SK-N-SH (cell line): ENCODE measurements at regions not wholly inside any gene's neighbourhood (a gene's known extent, or its start where the extent isn't known, plus 50 kb on each side); places are given as distances from the start of the nearest gene placed in this dataset.

Source experiments
- CTCF ChIA-PET: fragments of 300-600, 350-600 bp; formaldehyde crosslinking; extraction: SDS; loops from one replicate; lab custom pipeline; 2021; lab: Yijun Ruan, JAX
- POLR2A ChIA-PET: fragments of 350-600 bp; sonication (Branson Sonifier 250); formaldehyde crosslinking; extraction: SDS; loops from one replicate; lab custom pipeline; 2020; ENCODE audit warnings: antibody characterized with exemption, inconsistent platforms; lab: Yijun Ruan, JAX
- DNase-seq: peaks from one replicate; pipeline ENCODE4 v3.0.0; 2012
- H2AFZ ChIP-seq: fragments of 200-600 bp; sonication (generic); 2 replicates; pipeline ENCODE4 v1.8.1; 2016; ENCODE audit warnings: antibody characterized with exemption, mild to moderate bottlenecking, low read depth
- H3F3A ChIP-seq: fragments of 200-600 bp; sonication (generic); replicated peaks from 2 replicates; pipeline ENCODE3; 2016; ENCODE audit warnings: antibody characterized with exemption, mild to moderate bottlenecking; ENCODE audit not compliant: insufficient read depth
- H3K27ac ChIP-seq, 2 experiments: fragments of 200-500 bp in 1 of 2; fragments of 200-600 bp in 1 of 2; sonication (Bioruptor generic) in 1 of 2; sonication (generic), shearing (Covaris generic) in 1 of 2; 2 replicates each; pipeline versions ENCODE4 v1.5.1 to v1.6.1; 2014 to 2016; ENCODE audit warnings: low read depth in 2 of 2, inconsistent platforms in 1 of 2, low read length in 1 of 2, mild to moderate bottlenecking in 1 of 2, mixed read lengths in 1 of 2
- H3K27me3 ChIP-seq: fragments of 200-600 bp; sonication (generic), shearing (Covaris generic); 2 replicates; pipeline ENCODE4 v1.6.1; 2016; ENCODE audit warnings: mixed run types; ENCODE audit not compliant: insufficient read depth
- H3K36me3 ChIP-seq, 2 experiments: fragments of 200-500 bp in 1 of 2; fragments of 200-600 bp in 1 of 2; sonication (Bioruptor generic) in 1 of 2; sonication (generic) in 1 of 2; replicated peaks in 1 of 2; 2 replicates each; pipeline versions ENCODE3 to v1.5.1; 2014 to 2016; ENCODE audit warnings: low read length in 1 of 2, mild to moderate bottlenecking in 1 of 2; ENCODE audit not compliant: insufficient read depth in 2 of 2, control insufficient read depth in 1 of 2
- H3K4me1 ChIP-seq, 2 experiments: fragments of 200-500 bp in 1 of 2; fragments of 200-600 bp in 1 of 2; sonication (Bioruptor generic) in 1 of 2; sonication (generic), shearing (Covaris generic) in 1 of 2; 2 replicates each; pipeline versions ENCODE4 v1.5.1 to v1.6.1; 2014 to 2016; ENCODE audit warnings: low read depth in 1 of 2, low read length in 1 of 2, mixed run types in 1 of 2; ENCODE audit not compliant: insufficient read depth in 2 of 2, control insufficient read depth in 1 of 2
- H3K4me2 ChIP-seq: fragments of 200-600 bp; sonication (generic), shearing (Covaris generic); 2 replicates; pipeline ENCODE4 v1.6.1; 2017; ENCODE audit warnings: mixed run types
- H3K4me3 ChIP-seq, 2 experiments: fragments of 200-500 bp in 1 of 2; fragments of 200-600 bp in 1 of 2; sonication (Bioruptor generic) in 1 of 2; sonication (generic), shearing (Covaris generic) in 1 of 2; 2 replicates each; pipeline versions ENCODE4 v1.5.1 to v1.8.1; 2014 to 2016; ENCODE audit warnings: low read depth in 2 of 2, inconsistent platforms in 1 of 2, low read length in 1 of 2, mild to moderate bottlenecking in 1 of 2, mixed read lengths in 1 of 2, moderate library complexity in 1 of 2
- H3K79me2 ChIP-seq: fragments of 200-600 bp; sonication (generic); 2 replicates; pipeline ENCODE4 v1.8.1; 2017; ENCODE audit warnings: mild to moderate bottlenecking; ENCODE audit not compliant: insufficient read depth
- H3K9ac ChIP-seq: fragments of 200-600 bp; sonication (generic); 2 replicates; pipeline ENCODE4 v1.6.1; 2017; ENCODE audit warnings: mixed run types
- H3K9me2 ChIP-seq: fragments of 200-600 bp; sonication (generic); 2 replicates; pipeline ENCODE4 v1.6.1; 2017; ENCODE audit warnings: mixed run types
- H3K9me3 ChIP-seq: fragments of 200-600 bp; sonication (generic); 2 replicates; pipeline ENCODE4 v1.6.1; 2017; ENCODE audit warnings: mixed run types, mild to moderate bottlenecking, moderate library complexity
- H4K20me1 ChIP-seq: fragments of 200-600 bp; sonication (generic); 2 replicates; pipeline ENCODE4 v1.6.1; 2017; ENCODE audit warnings: mild to moderate bottlenecking, mixed run types; ENCODE audit not compliant: insufficient read depth
- CTCF ChIP-seq: fragments of 200-600 bp; sonication (generic); IDR thresholded peaks from 2 replicates; pipeline ENCODE4 v1.6.1; 2017; ENCODE audit warnings: antibody characterized with exemption, mild to moderate bottlenecking, moderate library complexity
- ELF1 ChIP-seq: IDR thresholded peaks from 2 replicates; pipeline ENCODE4 v1.4.0; 2012
- EP300 ChIP-seq, 2 experiments: IDR thresholded peaks; 2 replicates each; pipeline versions ENCODE4 v1.4.0 to v1.6.1; 2012; ENCODE audit warnings: borderline replicate concordance in 1 of 2, low read depth in 1 of 2, low read length in 1 of 2
- EZH2phosphoT487 ChIP-seq: fragments of 200-600 bp; sonication (generic); IDR thresholded peaks from 2 replicates; pipeline ENCODE4 v1.6.1; 2017; ENCODE audit warnings: low read depth, mixed run types, mild to moderate bottlenecking, antibody characterized with exemption, moderate library complexity, borderline replicate concordance
- FOXJ3 ChIP-seq: sonication (generic); formaldehyde crosslinking; IDR thresholded peaks from 2 replicates; pipeline ENCODE4 v1.5.1; 2020; ENCODE audit warnings: mild to moderate bottlenecking, missing genetic modification reagents
- FOXM1 ChIP-seq: IDR thresholded peaks from 2 replicates; pipeline ENCODE4 v1.4.0; 2012; ENCODE audit warnings: low read depth, mild to moderate bottlenecking
- JUND ChIP-seq: IDR thresholded peaks from 2 replicates; pipeline ENCODE4 v1.4.0; 2012
- MEF2A ChIP-seq: IDR thresholded peaks from 2 replicates; pipeline ENCODE4 v1.4.0; 2012; ENCODE audit warnings: low read depth, borderline replicate concordance
- MXI1 ChIP-seq: IDR thresholded peaks from 2 replicates; pipeline ENCODE4 v1.6.1; 2012; ENCODE audit warnings: mild to moderate bottlenecking, low read depth, low read length, improper control_type of control experiment
- NFIC ChIP-seq: IDR thresholded peaks from 2 replicates; pipeline ENCODE4 v1.4.0; 2012; ENCODE audit warnings: borderline replicate concordance
- POLR2AphosphoS5 ChIP-seq: IDR thresholded peaks from 2 replicates; pipeline ENCODE4 v1.6.1; 2012; ENCODE audit warnings: low read depth, low read length
- RAD21 ChIP-seq: IDR thresholded peaks from 2 replicates; pipeline ENCODE4 v1.6.1; 2012; ENCODE audit warnings: mild to moderate bottlenecking, low read length
- RFX5 ChIP-seq: IDR thresholded peaks from 2 replicates; pipeline ENCODE4 v1.6.1; 2012; ENCODE audit warnings: mild to moderate bottlenecking, improper control_type of control experiment, low read length
- SIN3A ChIP-seq: IDR thresholded peaks from 2 replicates; pipeline ENCODE4 v1.6.1; 2012; ENCODE audit warnings: low read depth, mild to moderate bottlenecking, low read length, moderate library complexity, borderline replicate concordance
- SMC3 ChIP-seq: IDR thresholded peaks from 2 replicates; pipeline ENCODE4 v1.6.1; 2012; ENCODE audit warnings: low read depth, low read length, improper control_type of control experiment
- TAF1 ChIP-seq: IDR thresholded peaks from 2 replicates; pipeline ENCODE4 v1.6.1; 2012; ENCODE audit warnings: low read depth, mild to moderate bottlenecking, low read length, moderate library complexity, borderline replicate concordance
- USF1 ChIP-seq: IDR thresholded peaks from 2 replicates; pipeline ENCODE4 v1.4.0; 2012; ENCODE audit warnings: low read depth, borderline replicate concordance
- YY1 ChIP-seq: IDR thresholded peaks from 2 replicates; pipeline ENCODE4 v1.4.0; 2012; ENCODE audit warnings: low read depth, mild to moderate bottlenecking
- WGBS: methylation state at CpG from one replicate; pipeline ENCODE4 v1.1.6; 2017; ENCODE audit warnings: low lambda C conversion rate; 5-methylcytosine and 5-hydroxymethylcytosine counted together
- TF ChIP-seq, protein P1 (sequence below): fragments of 150-350 bp; IDR thresholded peaks from 2 replicates; pipeline ENCODE4 v1.6.1; 2016; ENCODE audit warnings: mild to moderate bottlenecking, low read depth, low read length
- TF ChIP-seq, protein P2 (sequence below): IDR thresholded peaks from 2 replicates; pipeline ENCODE4 v1.6.1; 2012; ENCODE audit warnings: mild to moderate bottlenecking, low read depth, low read length, moderate library complexity

DNA sequence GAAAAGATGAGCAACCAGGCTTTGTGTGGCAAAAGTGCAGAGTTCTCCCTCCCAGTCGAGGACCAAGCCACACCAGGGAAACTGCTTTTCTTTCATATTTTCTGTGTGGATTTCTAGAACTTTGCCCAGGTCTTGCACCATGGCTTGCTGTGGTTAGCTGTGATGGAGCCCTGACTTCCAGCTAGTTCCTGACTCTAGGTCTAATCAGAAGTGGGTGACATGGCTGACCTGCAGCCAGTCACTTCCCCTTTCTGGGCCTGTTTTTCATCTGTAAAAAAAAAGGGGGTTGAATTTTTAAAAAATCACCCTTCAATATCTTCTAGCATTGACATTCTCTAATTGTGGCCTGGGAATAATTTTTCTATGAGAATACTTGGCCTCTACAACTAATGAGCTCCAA is 491.2 kb upstream of the USP24 start:
- no peaks in the 10 kb centered on the region for H3K79me2 ChIP-seq
- no peaks in the 10 kb centered on the region for H3K27me3 ChIP-seq
- no peaks in the 10 kb centered on the region for H3K9me3 ChIP-seq
- no peak for DNase-seq
- H3K4me3 ChIP-seq = no peak overlapping the region
- H3K27ac ChIP-seq = no peak overlapping the region
- ChIA-PET POLR2A (no interaction called here), CTCF (no interaction called here)
- H3K4me2 ChIP-seq = no peak overlapping the region
- WGBS = 38% methylated on average over 1 of the region's 1 CpG
- no peak overlapping the region for H3K9ac ChIP-seq
- H3K36me3 ChIP-seq = no peaks in the 10 kb centered on the region
- TF ChIP-seq MEF2A (no peak), RAD21 (no peak), USF1 (no peak), CTCF (no peak), NFIC (no peak), FOXJ3 (CRISPR knock-in tag) (no peak), ELF1 (no peak), JUND (no peak), POLR2AphosphoS5 (no peak), TAF1 (no peak), SMC3 (no peak), FOXM1 (no peak), MXI1 (no peak), YY1 (no peak), SIN3A (no peak), EZH2phosphoT487 (no peak), RFX5 (no peak), EP300 (IDR thresholded peaks at IDR 0.05; ENCODE audit: borderline replicate concordance in 1 of 2, low read depth in 1 of 2, low read length in 1 of 2) (no peak)
- TF ChIP-seq, protein P1, sequence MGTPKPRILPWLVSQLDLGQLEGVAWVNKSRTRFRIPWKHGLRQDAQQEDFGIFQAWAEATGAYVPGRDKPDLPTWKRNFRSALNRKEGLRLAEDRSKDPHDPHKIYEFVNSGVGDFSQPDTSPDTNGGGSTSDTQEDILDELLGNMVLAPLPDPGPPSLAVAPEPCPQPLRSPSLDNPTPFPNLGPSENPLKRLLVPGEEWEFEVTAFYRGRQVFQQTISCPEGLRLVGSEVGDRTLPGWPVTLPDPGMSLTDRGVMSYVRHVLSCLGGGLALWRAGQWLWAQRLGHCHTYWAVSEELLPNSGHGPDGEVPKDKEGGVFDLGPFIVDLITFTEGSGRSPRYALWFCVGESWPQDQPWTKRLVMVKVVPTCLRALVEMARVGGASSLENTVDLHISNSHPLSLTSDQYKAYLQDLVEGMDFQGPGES = no peak
- TF ChIP-seq, protein P2, sequence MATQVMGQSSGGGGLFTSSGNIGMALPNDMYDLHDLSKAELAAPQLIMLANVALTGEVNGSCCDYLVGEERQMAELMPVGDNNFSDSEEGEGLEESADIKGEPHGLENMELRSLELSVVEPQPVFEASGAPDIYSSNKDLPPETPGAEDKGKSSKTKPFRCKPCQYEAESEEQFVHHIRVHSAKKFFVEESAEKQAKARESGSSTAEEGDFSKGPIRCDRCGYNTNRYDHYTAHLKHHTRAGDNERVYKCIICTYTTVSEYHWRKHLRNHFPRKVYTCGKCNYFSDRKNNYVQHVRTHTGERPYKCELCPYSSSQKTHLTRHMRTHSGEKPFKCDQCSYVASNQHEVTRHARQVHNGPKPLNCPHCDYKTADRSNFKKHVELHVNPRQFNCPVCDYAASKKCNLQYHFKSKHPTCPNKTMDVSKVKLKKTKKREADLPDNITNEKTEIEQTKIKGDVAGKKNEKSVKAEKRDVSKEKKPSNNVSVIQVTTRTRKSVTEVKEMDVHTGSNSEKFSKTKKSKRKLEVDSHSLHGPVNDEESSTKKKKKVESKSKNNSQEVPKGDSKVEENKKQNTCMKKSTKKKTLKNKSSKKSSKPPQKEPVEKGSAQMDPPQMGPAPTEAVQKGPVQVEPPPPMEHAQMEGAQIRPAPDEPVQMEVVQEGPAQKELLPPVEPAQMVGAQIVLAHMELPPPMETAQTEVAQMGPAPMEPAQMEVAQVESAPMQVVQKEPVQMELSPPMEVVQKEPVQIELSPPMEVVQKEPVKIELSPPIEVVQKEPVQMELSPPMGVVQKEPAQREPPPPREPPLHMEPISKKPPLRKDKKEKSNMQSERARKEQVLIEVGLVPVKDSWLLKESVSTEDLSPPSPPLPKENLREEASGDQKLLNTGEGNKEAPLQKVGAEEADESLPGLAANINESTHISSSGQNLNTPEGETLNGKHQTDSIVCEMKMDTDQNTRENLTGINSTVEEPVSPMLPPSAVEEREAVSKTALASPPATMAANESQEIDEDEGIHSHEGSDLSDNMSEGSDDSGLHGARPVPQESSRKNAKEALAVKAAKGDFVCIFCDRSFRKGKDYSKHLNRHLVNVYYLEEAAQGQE = no peak
- no peaks in the 10 kb centered on the region for H3F3A ChIP-seq
- H2AFZ ChIP-seq = no peak overlapping the region
- H3K9me2 ChIP-seq = no peaks in the 10 kb centered on the region
- H3K4me1 ChIP-seq = no peaks in the 10 kb centered on the region
- no peaks in the 10 kb centered on the region for H4K20me1 ChIP-seq
